Upper lobe of right lung (tissue), 1 donor: ENCODE measurements at regions not wholly inside any gene's neighbourhood (a gene's known extent, or its start where the extent isn't known, plus 50 kb on each side); places are given as distances from the start of the nearest gene placed in this dataset.
A peak's percentile ranks its signal among the peaks of the same experiment; 100 is the strongest.
"Not testable (repeated sequence)": the region's sequence is repeated elsewhere in the genome, so short reads cannot be mapped to it uniquely, and the experiment has no call there.

ENCODE experiments used
- ATAC-seq: fragments of 200-7000 bp; cut with Tn5 transposase; one replicate; pipeline ENCODE4 v1.9.1; 2020; ENCODE audit warnings: mild to moderate bottlenecking, moderate library complexity
- DNase-seq: peaks from one replicate; pipeline ENCODE4 v3.0.0-alpha.2; 2020
- H3K27ac ChIP-seq: fragments of 200-600 bp; one replicate; pipeline ENCODE4 v1.8.0; 2022
- H3K27me3 ChIP-seq: fragments of 200-600 bp; one replicate; pipeline ENCODE4 v1.8.0; 2022; ENCODE audit warnings: mild to moderate bottlenecking
- H3K36me3 ChIP-seq: fragments of 200-600 bp; one replicate; pipeline ENCODE4 v1.8.0; 2022
- H3K4me1 ChIP-seq: fragments of 200-600 bp; one replicate; pipeline ENCODE4 v1.8.0; 2022
- H3K4me3 ChIP-seq: fragments of 200-600 bp; one replicate; pipeline ENCODE4 v1.8.0; 2022; ENCODE audit warnings: mild to moderate bottlenecking
- H3K9me3 ChIP-seq: fragments of 200-600 bp; one replicate; pipeline ENCODE4 v1.8.0; 2022
- CTCF ChIP-seq: fragments of 200-600 bp; IDR thresholded peaks from one replicate; pipeline ENCODE4 v1.8.0; 2022; ENCODE audit warnings: antibody characterized with exemption
- intact Hi-C: fragments of 100-400 bp; cut with DNase I; formaldehyde crosslinking; loops from one replicate; pipeline ENCODE4 v1.11.0; 2022
- donor health status: DM: no; HTN: yes; CAD: no; lungs with severe emphysema.

DNA sequence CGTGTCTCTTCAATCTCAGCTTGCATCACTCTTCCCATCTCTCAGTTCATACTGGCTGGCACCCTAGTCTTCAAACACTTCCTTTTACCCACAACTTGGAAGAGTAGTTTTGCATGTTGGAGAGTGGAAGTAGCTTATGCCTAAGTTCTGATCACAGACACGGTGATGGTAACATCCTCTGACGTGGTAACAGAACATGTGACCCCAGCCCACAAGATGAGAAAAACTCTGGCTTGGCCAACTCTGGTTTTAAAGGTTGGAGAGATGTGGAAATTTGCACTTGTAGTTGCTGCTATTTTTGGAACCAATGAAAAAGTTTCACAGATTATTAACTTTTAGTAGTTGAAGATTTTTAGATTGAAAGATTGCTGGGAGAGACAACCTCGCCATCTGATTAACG is 155.4 kb upstream of the SLC35G4 start:
- TF ChIP-seq CTCF: no peak
- intact Hi-C loops: no loop called here
- DNase-seq (no peak), ATAC-seq (no peak)
- Histone ChIP-seq H3K9me3 (no peaks in the 10 kb centered on the region), H3K27ac (no peak overlapping the region), H3K27me3 (no peaks in the 10 kb centered on the region), H3K4me1 (no peaks in the 10 kb centered on the region), H3K36me3 (no peaks in the 10 kb centered on the region), H3K4me3 (no peak overlapping the region)

DNA sequence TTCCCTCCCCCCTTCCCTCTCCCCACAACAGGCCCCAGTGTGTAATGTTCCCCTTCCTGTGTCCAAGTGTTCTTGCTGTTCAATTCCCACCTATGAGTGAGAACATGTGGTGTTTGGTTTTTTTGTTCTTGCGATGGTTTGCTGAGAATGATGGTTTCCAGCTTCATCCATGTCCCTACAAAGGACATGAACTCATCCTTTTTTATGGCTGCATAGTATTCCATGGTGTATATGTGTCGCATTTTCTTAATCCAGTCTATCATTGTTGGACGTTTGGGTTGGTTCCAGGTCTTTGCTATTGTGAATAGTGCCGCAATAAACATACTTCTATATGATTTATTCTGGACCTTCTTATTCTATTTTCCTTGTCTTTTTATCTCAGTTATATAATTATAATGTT is 165.2 kb upstream of the SLC35G4 start:
- H3K36me3 ChIP-seq, DNase-seq, H3K4me1 ChIP-seq, H3K27me3 ChIP-seq, intact Hi-C loops, H3K9me3 ChIP-seq, H3K27ac ChIP-seq, H3K4me3 ChIP-seq, ATAC-seq: not testable (repeated sequence)

DNA sequence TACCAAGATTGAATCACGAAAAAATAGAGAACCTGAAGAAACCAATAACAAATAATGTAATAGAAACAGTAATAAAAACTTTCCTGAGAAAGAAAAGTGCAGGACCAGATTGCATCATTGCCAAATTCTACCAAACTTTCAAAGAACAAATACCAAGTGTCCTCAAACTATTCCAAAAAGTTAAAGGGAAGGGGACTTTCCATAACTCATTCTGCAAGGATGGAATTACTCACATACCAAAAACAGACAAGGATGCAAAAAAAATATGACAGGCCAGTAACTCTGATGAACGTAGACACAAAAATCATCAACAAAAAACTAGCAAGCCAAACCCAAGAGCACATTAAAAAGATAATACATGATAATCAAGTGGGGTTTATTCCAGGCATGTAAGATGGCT is 172.3 kb upstream of the SLC35G4 start:
- TF ChIP-seq CTCF: no peak
- intact Hi-C loops: no loop called here

GRCh38 chr18:11432360-11432811 is 177.0 kb upstream of the SLC35G4 start:
- no peak for TF ChIP-seq CTCF
- intact Hi-C loops: no loop called here
- Histone ChIP-seq H3K27me3 (no peaks in the 10 kb centered on the region), H3K4me3 (no peak overlapping the region), H3K9me3 (no peaks in the 10 kb centered on the region), H3K27ac (no peak overlapping the region), H3K4me1 (no peaks in the 10 kb centered on the region), H3K36me3 (no peaks in the 10 kb centered on the region)
- DNase-seq: no peak
- peak; percentile 13 for ATAC-seq

More for the DNA sequence above, 172.3 kb upstream of the SLC35G4 start:
- ATAC-seq (no peak), DNase-seq (no peak)
- no peaks in the 10 kb centered on the region for H3K36me3 ChIP-seq
- no peak overlapping the region for H3K27ac ChIP-seq
- no peak overlapping the region for H3K4me3 ChIP-seq
- no peaks in the 10 kb centered on the region for H3K4me1 ChIP-seq
- H3K27me3 ChIP-seq: no peaks in the 10 kb centered on the region
- no peaks in the 10 kb centered on the region for H3K9me3 ChIP-seq

DNA sequence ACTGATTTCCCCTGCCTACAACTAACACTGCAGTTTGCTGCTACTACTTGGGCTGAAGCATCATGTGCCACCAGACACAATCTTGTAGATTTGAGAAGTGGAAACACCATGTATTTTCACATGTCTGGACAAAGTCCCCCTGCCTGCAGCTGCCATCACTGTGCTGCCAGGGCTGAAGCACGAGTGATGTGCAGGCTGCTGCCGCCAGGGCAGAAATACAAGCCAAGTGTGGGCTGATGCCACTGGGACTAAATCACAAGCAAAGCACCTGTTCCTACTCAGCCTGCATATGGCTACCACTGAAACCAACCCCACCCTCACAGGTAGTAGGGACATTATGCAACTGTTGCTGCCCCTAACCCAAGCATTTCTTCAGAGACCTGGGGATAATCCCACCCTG is 179.5 kb upstream of the SLC35G4 start:
- no peaks in the 10 kb centered on the region for H3K36me3 ChIP-seq
- H3K27ac ChIP-seq: no peak overlapping the region
- H3K27me3 ChIP-seq: no peaks in the 10 kb centered on the region
- no peaks in the 10 kb centered on the region for H3K4me1 ChIP-seq
- intact Hi-C loops: no loop called here
- no peak for ATAC-seq
- no peak overlapping the region for H3K4me3 ChIP-seq
- no peak for TF ChIP-seq CTCF
- no peaks in the 10 kb centered on the region for H3K9me3 ChIP-seq
- DNase-seq: no peak

GRCh38 chr18:11425211-11425610 is 184.2 kb upstream of the SLC35G4 start:
- Histone ChIP-seq H3K4me3 (no peak overlapping the region), H3K27ac (no peak overlapping the region), H3K27me3 (no peaks in the 10 kb centered on the region), H3K36me3 (no peaks in the 10 kb centered on the region), H3K4me1 (no peaks in the 10 kb centered on the region), H3K9me3 (no peaks in the 10 kb centered on the region)
- TF ChIP-seq CTCF: no peak
- ATAC-seq (no peak), DNase-seq (no peak)
- intact Hi-C loops: no loop called here
